IMR-90 (cell line): ENCODE measurements at regions not wholly inside any gene's neighbourhood (a gene's known extent, or its start where the extent isn't known, plus 50 kb on each side); places are given as distances from the start of the nearest gene placed in this dataset.

ENCODE experiments used
- ATAC-seq: fragments of 200-7000 bp; cut with Tn5 transposase; 2 replicates; pipeline ENCODE4 v1.9.1; 2020; ENCODE audit warnings: low read depth, mild to moderate bottlenecking, moderate library complexity
- BruUV-seq: library from RNA; stranded (reverse); fragments of 400-500 nt; replicated peaks from 2 replicates; lab custom pipeline; 2021; lab: Mats Ljungman, UMichigan
- CTCF ChIA-PET: fragments of 300-600 bp; formaldehyde crosslinking; extraction: SDS; loops from one replicate; lab custom pipeline; 2021; ENCODE audit warnings: antibody characterized with exemption; lab: Yijun Ruan, JAX
- POLR2A ChIA-PET: fragments of 300-600 bp; sonication (Branson Sonifier 250); formaldehyde crosslinking; loops from one replicate; lab custom pipeline; 2022; ENCODE audit warnings: antibody characterized with exemption; ENCODE audit not compliant: unreplicated experiment; lab: Charles Lee
- DNase-seq: peaks from one replicate; pipeline ENCODE4 v3.0.0; 2013
- H2AFZ ChIP-seq: replicated peaks from 2 replicates; pipeline ENCODE3; 2013; ENCODE audit warnings: low read length, mild to moderate bottlenecking; ENCODE audit not compliant: poor library complexity
- H2AK5ac ChIP-seq: 2 replicates; pipeline ENCODE4 v1.6.1; 2013; ENCODE audit warnings: low read depth, low read length, inconsistent platforms
- H2AK9ac ChIP-seq: replicated peaks from 2 replicates; pipeline ENCODE3; 2013; ENCODE audit warnings: mild to moderate bottlenecking, low read depth, low read length, moderate library complexity; ENCODE audit not compliant: poor library complexity
- H2BK120ac ChIP-seq: 2 replicates; pipeline ENCODE4 v1.6.1; 2013; ENCODE audit warnings: low read depth, low read length, inconsistent platforms
- H2BK15ac ChIP-seq: 3 replicates; pipeline ENCODE4 v1.6.1; 2013; ENCODE audit warnings: low read depth, low read length, inconsistent platforms
- H2BK20ac ChIP-seq: 2 replicates; pipeline ENCODE4 v1.6.1; 2013; ENCODE audit warnings: low read depth, mild to moderate bottlenecking, inconsistent platforms, low read length, moderate library complexity
- H2BK5ac ChIP-seq: 2 replicates; pipeline ENCODE4 v1.6.1; 2013; ENCODE audit warnings: mild to moderate bottlenecking, low read depth, low read length, inconsistent platforms; ENCODE audit not compliant: poor library complexity, severe bottlenecking
- H3K14ac ChIP-seq: replicated peaks from 2 replicates; pipeline ENCODE4 v1.6.1; 2013; ENCODE audit warnings: low read depth, low read length, inconsistent platforms
- H3K18ac ChIP-seq: 2 replicates; pipeline ENCODE4 v1.6.1; 2013; ENCODE audit warnings: low read depth, low read length, control low read depth
- H3K23ac ChIP-seq: 2 replicates; pipeline ENCODE4 v1.6.1; 2013; ENCODE audit warnings: low read depth, low read length, inconsistent platforms
- H3K27ac ChIP-seq: 2 replicates; pipeline ENCODE4 v1.5.1; 2013; ENCODE audit warnings: mild to moderate bottlenecking, control low read depth, low read length; ENCODE audit not compliant: insufficient read depth
- H3K27me3 ChIP-seq: 2 replicates; pipeline ENCODE4 v1.6.1; 2013; ENCODE audit warnings: low read length; ENCODE audit not compliant: control insufficient read depth, insufficient read depth
- H3K36me3 ChIP-seq: 2 replicates; pipeline ENCODE4 v1.6.1; 2013; ENCODE audit warnings: low read length, mixed read lengths; ENCODE audit not compliant: control insufficient read depth, insufficient read depth
- H3K4ac ChIP-seq: 2 replicates; pipeline ENCODE4 v1.6.1; 2013; ENCODE audit warnings: low read depth, low read length, inconsistent platforms
- H3K4me1 ChIP-seq: 2 replicates; pipeline ENCODE4 v1.6.1; 2013; ENCODE audit warnings: low read length, mixed read lengths; ENCODE audit not compliant: control insufficient read depth, insufficient read depth
- H3K4me2 ChIP-seq: 2 replicates; pipeline ENCODE4 v1.6.1; 2013; ENCODE audit warnings: low read depth, mild to moderate bottlenecking, control low read depth, low read length, moderate library complexity
- H3K4me3 ChIP-seq: 2 replicates; pipeline ENCODE4 v1.5.1; 2013; ENCODE audit warnings: low read depth, mild to moderate bottlenecking, control low read depth, low read length, moderate library complexity; ENCODE audit not compliant: insufficient read depth
- H3K56ac ChIP-seq: 2 replicates; pipeline ENCODE4 v1.6.1; 2013; ENCODE audit warnings: low read length, inconsistent platforms; ENCODE audit not compliant: insufficient read depth; ENCODE audit errors: extremely low read depth
- H3K79me1 ChIP-seq, 2 experiments: 2 replicates each; pipeline ENCODE4 v1.6.1; 2013; ENCODE audit warnings: low read length in 2 of 2, inconsistent platforms in 1 of 2, low read depth in 1 of 2
- H3K9ac ChIP-seq: 2 replicates; pipeline ENCODE4 v1.6.1; 2013; ENCODE audit warnings: low read depth, low read length, control low read depth
- H3K9me1 ChIP-seq: 2 replicates; pipeline ENCODE4 v1.6.1; 2013; ENCODE audit warnings: low read length, inconsistent platforms; ENCODE audit not compliant: insufficient read depth
- H3K9me3 ChIP-seq: 2 replicates; pipeline ENCODE4 v1.6.1; 2013; ENCODE audit warnings: low read length; ENCODE audit not compliant: control insufficient read depth, insufficient read depth
- H4K20me1 ChIP-seq: 2 replicates; pipeline ENCODE4 v1.6.1; 2013; ENCODE audit warnings: low read length, inconsistent platforms; ENCODE audit not compliant: insufficient read depth
- H4K5ac ChIP-seq: 2 replicates; pipeline ENCODE4 v1.6.1; 2013; ENCODE audit warnings: mild to moderate bottlenecking, low read depth, low read length, control low read depth
- H4K8ac ChIP-seq, 2 experiments: 2 replicates each; pipeline ENCODE4 v1.6.1; 2013; ENCODE audit warnings: low read depth in 2 of 2, low read length in 2 of 2, control low read depth in 1 of 2, inconsistent platforms in 1 of 2
- H4K91ac ChIP-seq: 2 replicates; pipeline ENCODE4 v1.6.1; 2013; ENCODE audit warnings: low read depth, low read length, inconsistent platforms; ENCODE audit not compliant: insufficient read depth
- BHLHE40 ChIP-seq: fragments of 150-350 bp; IDR thresholded peaks from 2 replicates; pipeline ENCODE4 v1.6.1; 2016; ENCODE audit warnings: mild to moderate bottlenecking, low read depth, low read length
- CEBPB ChIP-seq: IDR thresholded peaks from 2 replicates; pipeline ENCODE4 v1.6.1; 2012; ENCODE audit warnings: low read depth, low read length, improper control_type of control experiment
- CHD1 ChIP-seq: IDR thresholded peaks from 2 replicates; pipeline ENCODE4 v1.6.1; 2012; ENCODE audit warnings: low read depth, low read length, improper control_type of control experiment
- FOS ChIP-seq: fragments of 150-350 bp; IDR thresholded peaks from 2 replicates; pipeline ENCODE4 v1.6.1; 2016; ENCODE audit warnings: low read depth, low read length
- MAFK ChIP-seq: IDR thresholded peaks from 2 replicates; pipeline ENCODE4 v1.6.1; 2012; ENCODE audit warnings: low read depth, low read length, improper control_type of control experiment
- MAZ ChIP-seq: IDR thresholded peaks from 2 replicates; pipeline ENCODE4 v1.6.1; 2012; ENCODE audit warnings: low read depth, mild to moderate bottlenecking, low read length, improper control_type of control experiment, moderate library complexity, borderline replicate concordance
- MXI1 ChIP-seq: IDR thresholded peaks from 2 replicates; pipeline ENCODE4 v1.6.1; 2012; ENCODE audit warnings: low read depth, mild to moderate bottlenecking, low read length, moderate library complexity, borderline replicate concordance
- NFE2L2 ChIP-seq: fragments of 150-350 bp; IDR thresholded peaks from 2 replicates; pipeline ENCODE4 v1.6.1; 2016; ENCODE audit warnings: low read depth, mild to moderate bottlenecking, low read length
- POLR2A ChIP-seq: IDR thresholded peaks from 2 replicates; pipeline ENCODE4 v1.6.1; 2012; ENCODE audit warnings: mild to moderate bottlenecking, low read depth, low read length
- RCOR1 ChIP-seq: IDR thresholded peaks from 2 replicates; pipeline ENCODE4 v1.6.1; 2012; ENCODE audit warnings: mild to moderate bottlenecking, low read length, improper control_type of control experiment; ENCODE audit not compliant: insufficient replicate concordance
- RFX5 ChIP-seq: IDR thresholded peaks from 2 replicates; pipeline ENCODE4 v1.8.0; 2012; ENCODE audit warnings: low read depth, mild to moderate bottlenecking, low read length, moderate library complexity
- WGBS, 2 experiments: methylation state at CpG; one replicate each; pipeline versions ENCODE4 v1.1.5 to v1.1.7; 2013; ENCODE audit warnings: missing lambda C conversion rate in 2 of 2; ENCODE audit not compliant: insufficient read length in 1 of 2; ENCODE audit errors: extremely low coverage in 2 of 2; 5-methylcytosine and 5-hydroxymethylcytosine counted together
- dilution Hi-C: fragments of 300-500 bp; cut with HindIII; formaldehyde crosslinking; loops from one replicate; pipeline ENCODE4 v1.14.3; 2018; ENCODE audit warnings: low sequenced_read_pairs; ENCODE audit not compliant: unreplicated experiment
- in situ Hi-C: fragments of 300-500 bp; cut with MboI; formaldehyde crosslinking; loops from 3 replicates; pipeline ENCODE4 v1.14.3; 2019; ENCODE audit warnings: low sequenced_read_pairs, inconsistent platforms, mixed read lengths
- intact Hi-C: fragments of 100-400 bp; cut with micrococcal nuclease; formaldehyde crosslinking; loops from 2 replicates; pipeline ENCODE4 v1.10.0; 2022
- TF ChIP-seq, protein P1 (sequence below): conservative IDR thresholded peaks from 2 replicates; pipeline ENCODE4 v1.5.1; 2012; ENCODE audit warnings: mild to moderate bottlenecking, low read depth, low read length, improper control_type of control experiment
- TF ChIP-seq, protein P2 (sequence below): fragments of 150-350 bp; IDR thresholded peaks from 2 replicates; pipeline ENCODE4 v1.6.1; 2016; ENCODE audit warnings: low read depth, mild to moderate bottlenecking, low read length, moderate library complexity, borderline replicate concordance

DNA sequence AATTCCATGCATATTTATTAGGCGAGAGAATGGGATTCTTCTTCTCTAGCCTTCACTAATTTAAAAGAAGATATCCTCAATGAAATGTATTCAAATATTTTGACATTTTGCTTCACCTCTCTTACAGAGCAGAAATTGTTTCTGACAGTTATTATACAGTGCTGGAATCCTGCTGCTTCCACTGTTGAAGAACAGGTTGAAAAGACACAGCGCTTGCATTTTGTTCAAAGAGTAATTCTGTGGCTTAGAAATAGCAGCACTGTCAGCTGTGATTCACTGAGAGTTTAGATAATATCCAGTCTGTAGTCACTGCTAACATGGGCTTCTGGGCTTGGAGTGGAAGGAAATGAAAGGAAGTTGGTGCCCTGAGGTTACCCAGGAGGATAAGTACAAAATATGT, 117.1 kb upstream of the FBXL4 start:
- in situ Hi-C loops (no loop called here), intact Hi-C loops (no loop called here), dilution Hi-C loops (no loop called here)
- no peak overlapping the region for H2AK9ac ChIP-seq
- no peak overlapping the region for H3K56ac ChIP-seq
- no peak overlapping the region for H4K91ac ChIP-seq
- no peak overlapping the region for H3K4me2 ChIP-seq
- H2BK20ac ChIP-seq = no peak overlapping the region
- H3K9me1 ChIP-seq = no peaks in the 10 kb centered on the region
- H2BK120ac ChIP-seq = no peak overlapping the region
- no peak overlapping the region for H2AK5ac ChIP-seq
- no peak overlapping the region for H3K18ac ChIP-seq
- H3K9ac ChIP-seq = no peak overlapping the region
- H3K14ac ChIP-seq = no peak overlapping the region
- H2BK5ac ChIP-seq = no peak overlapping the region
- no TSS peak for BruUV-seq
- DNase-seq (no peak), ATAC-seq (no peak)
- no peak overlapping the region for H2AFZ ChIP-seq
- no peak overlapping the region for H3K27ac ChIP-seq
- H2BK15ac ChIP-seq = no peak overlapping the region
- H3K27me3 ChIP-seq = no peaks in the 10 kb centered on the region
- ChIA-PET POLR2A (no interaction called here), CTCF (no interaction called here)
- H3K4ac ChIP-seq = no peak overlapping the region
- no peaks in the 10 kb centered on the region for H3K36me3 ChIP-seq
- 60% methylated on average over 1 of the region's 2 CpGs; no CpG with 5 or more reads in 1 of the 2 experiments for WGBS, 2 experiments
- no peak overlapping the region for H3K4me3 ChIP-seq
- no peak overlapping the region for H4K5ac ChIP-seq
- no peaks in the 10 kb centered on the region for H4K20me1 ChIP-seq
- H3K79me1 ChIP-seq = no peaks in the 10 kb centered on the region
- no peak overlapping the region for H4K8ac ChIP-seq
- no peak overlapping the region for H3K23ac ChIP-seq
- H3K4me1 ChIP-seq = no peaks in the 10 kb centered on the region
- H3K9me3 ChIP-seq = no peaks in the 10 kb centered on the region
- TF ChIP-seq POLR2A (no peak), MXI1 (no peak), MAFK (no peak), RCOR1 (no peak), NFE2L2 (no peak), RFX5 (no peak), MAZ (no peak), CEBPB (no peak), CHD1 (no peak), BHLHE40 (no peak), FOS (no peak)
- TF ChIP-seq, protein P1, sequence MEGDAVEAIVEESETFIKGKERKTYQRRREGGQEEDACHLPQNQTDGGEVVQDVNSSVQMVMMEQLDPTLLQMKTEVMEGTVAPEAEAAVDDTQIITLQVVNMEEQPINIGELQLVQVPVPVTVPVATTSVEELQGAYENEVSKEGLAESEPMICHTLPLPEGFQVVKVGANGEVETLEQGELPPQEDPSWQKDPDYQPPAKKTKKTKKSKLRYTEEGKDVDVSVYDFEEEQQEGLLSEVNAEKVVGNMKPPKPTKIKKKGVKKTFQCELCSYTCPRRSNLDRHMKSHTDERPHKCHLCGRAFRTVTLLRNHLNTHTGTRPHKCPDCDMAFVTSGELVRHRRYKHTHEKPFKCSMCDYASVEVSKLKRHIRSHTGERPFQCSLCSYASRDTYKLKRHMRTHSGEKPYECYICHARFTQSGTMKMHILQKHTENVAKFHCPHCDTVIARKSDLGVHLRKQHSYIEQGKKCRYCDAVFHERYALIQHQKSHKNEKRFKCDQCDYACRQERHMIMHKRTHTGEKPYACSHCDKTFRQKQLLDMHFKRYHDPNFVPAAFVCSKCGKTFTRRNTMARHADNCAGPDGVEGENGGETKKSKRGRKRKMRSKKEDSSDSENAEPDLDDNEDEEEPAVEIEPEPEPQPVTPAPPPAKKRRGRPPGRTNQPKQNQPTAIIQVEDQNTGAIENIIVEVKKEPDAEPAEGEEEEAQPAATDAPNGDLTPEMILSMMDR = no peak
- TF ChIP-seq, protein P2, sequence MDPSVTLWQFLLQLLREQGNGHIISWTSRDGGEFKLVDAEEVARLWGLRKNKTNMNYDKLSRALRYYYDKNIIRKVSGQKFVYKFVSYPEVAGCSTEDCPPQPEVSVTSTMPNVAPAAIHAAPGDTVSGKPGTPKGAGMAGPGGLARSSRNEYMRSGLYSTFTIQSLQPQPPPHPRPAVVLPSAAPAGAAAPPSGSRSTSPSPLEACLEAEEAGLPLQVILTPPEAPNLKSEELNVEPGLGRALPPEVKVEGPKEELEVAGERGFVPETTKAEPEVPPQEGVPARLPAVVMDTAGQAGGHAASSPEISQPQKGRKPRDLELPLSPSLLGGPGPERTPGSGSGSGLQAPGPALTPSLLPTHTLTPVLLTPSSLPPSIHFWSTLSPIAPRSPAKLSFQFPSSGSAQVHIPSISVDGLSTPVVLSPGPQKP = no peak
